Esophagus squamous epithelium (tissue), 4 donors: ENCODE measurements at regions not wholly inside any gene's neighbourhood (a gene's known extent, or its start where the extent isn't known, plus 50 kb on each side); places are given as distances from the start of the nearest gene placed in this dataset.

ENCODE experiments used
- CTCF ChIP-seq, 6 experiments: fragments of 450-650 bp in 4 of 6; fragments of 200-600 bp in 2 of 6; sonication (generic) in 2 of 6; IDR thresholded peaks; one replicate each; pipeline ENCODE4 v1.5.1; 2016 to 2019; ENCODE audit warnings: antibody characterized with exemption in 6 of 6, mild to moderate bottlenecking in 4 of 6, moderate library complexity in 4 of 6
- POLR2A ChIP-seq, 4 donors: fragments of 450-650 bp; IDR thresholded peaks; one replicate each; pipeline ENCODE4 v1.6.1; 2017; ENCODE audit warnings: antibody characterized with exemption in 4 of 4, mild to moderate bottlenecking in 4 of 4, moderate library complexity in 3 of 4

GRCh38 chr7:91338226-91339020, 74.2 kb downstream of the FZD1 start:
- TF ChIP-seq CTCF (IDR thresholded peaks at IDR 0.05) (no peak), POLR2A (IDR thresholded peaks at IDR 0.05) (no peak)
